ENCODE measurements at regions not wholly inside any gene's neighbourhood (a gene's known extent, or its start where the extent isn't known, plus 50 kb on each side); places are given as distances from the start of the nearest gene placed in this dataset.

- Mint-ChIP-seq H3K27ac (no peak overlapping the region), H3K36me3 (ENCODE audit: low read depth) (no peaks in the 10 kb centered on the region), H3K9me3 (peaks cover 12% of the 10 kb centered on the region), H3K4me3 (no peak overlapping the region), H3K4me1 (no peaks in the 10 kb centered on the region), H3K27me3 (no peaks in the 10 kb centered on the region)
- no peak for DNase-seq
- intact Hi-C loops (cut with micrococcal nuclease), result no loop called here
Measured at GRCh38 chr5:23257656-23258055, 249.8 kb upstream of the PRDM9 start.

GRCh38 chr5:23253621-23254198 is 253.7 kb upstream of the PRDM9 start:
- no peak for DNase-seq
- intact Hi-C loops (cut with micrococcal nuclease), result no loop called here
- Mint-ChIP-seq H3K4me1 (no peaks in the 10 kb centered on the region), H3K36me3 (ENCODE audit: low read depth) (no peaks in the 10 kb centered on the region), H3K27me3 (no peaks in the 10 kb centered on the region), H3K27ac (no peak overlapping the region), H3K9me3 (peaks cover 9% of the 10 kb centered on the region), H3K4me3 (no peak overlapping the region)

GRCh38 chr5:23242891-23243290 is 264.5 kb upstream of the PRDM9 start:
- H3K9me3 Mint-ChIP-seq, result no peaks in the 10 kb centered on the region
- no peaks in the 10 kb centered on the region for H3K36me3 Mint-ChIP-seq (ENCODE audit: low read depth)
- H3K4me1 Mint-ChIP-seq, result no peaks in the 10 kb centered on the region
- H3K27ac Mint-ChIP-seq, result no peak overlapping the region
- no peaks in the 10 kb centered on the region for H3K27me3 Mint-ChIP-seq
- no peak overlapping the region for H3K4me3 Mint-ChIP-seq
- DNase-seq, result no peak
- intact Hi-C loops (cut with micrococcal nuclease), result no loop called here

- Mint-ChIP-seq H3K4me1 (no peaks in the 10 kb centered on the region), H3K27me3 (no peaks in the 10 kb centered on the region)
- intact Hi-C loops (cut with micrococcal nuclease), result no loop called here
Measured at GRCh38 chr5:23235246-23235645, 272.2 kb upstream of the PRDM9 start.

GRCh38 chr5:23234197-23234596 is 273.2 kb upstream of the PRDM9 start:
- no peak overlapping the region for H3K27ac Mint-ChIP-seq
- H3K4me3 Mint-ChIP-seq, result no peak overlapping the region
- peaks cover 3% of the 10 kb centered on the region for H3K9me3 Mint-ChIP-seq
- no peaks in the 10 kb centered on the region for H3K4me1 Mint-ChIP-seq
- no peaks in the 10 kb centered on the region for H3K27me3 Mint-ChIP-seq
- H3K36me3 Mint-ChIP-seq (ENCODE audit: low read depth), result no peaks in the 10 kb centered on the region
- intact Hi-C loops (cut with micrococcal nuclease), result no loop called here
- no peak for DNase-seq

More at GRCh38 chr5:23235246-23235645, 272.2 kb upstream of the PRDM9 start:
- Mint-ChIP-seq H3K27ac (no peak overlapping the region), H3K9me3 (peaks cover 3% of the 10 kb centered on the region), H3K36me3 (ENCODE audit: low read depth) (no peaks in the 10 kb centered on the region), H3K4me3 (no peak overlapping the region)
- no peak for DNase-seq

GRCh38 chr5:23223846-23224245 is 283.6 kb upstream of the PRDM9 start:
- DNase-seq, result no peak
- Mint-ChIP-seq H3K4me1 (no peaks in the 10 kb centered on the region), H3K9me3 (peaks cover 13% of the 10 kb centered on the region)

GRCh38 chr5:23221831-23222230 is 285.6 kb upstream of the PRDM9 start:
- Mint-ChIP-seq H3K27me3 (no peaks in the 10 kb centered on the region), H3K9me3 (peaks cover 13% of the 10 kb centered on the region), H3K36me3 (ENCODE audit: low read depth) (no peaks in the 10 kb centered on the region), H3K4me1 (no peaks in the 10 kb centered on the region), H3K27ac (no peak overlapping the region), H3K4me3 (no peak overlapping the region)
- intact Hi-C loops (cut with micrococcal nuclease), result no loop called here
- DNase-seq, result no peak

More at GRCh38 chr5:23223846-23224245, 283.6 kb upstream of the PRDM9 start:
- Mint-ChIP-seq H3K4me3 (no peak overlapping the region), H3K27ac (no peak overlapping the region), H3K36me3 (ENCODE audit: low read depth) (no peaks in the 10 kb centered on the region), H3K27me3 (no peaks in the 10 kb centered on the region)
- intact Hi-C loops (cut with micrococcal nuclease), result no loop called here

GRCh38 chr5:23217159-23217558 is 290.2 kb upstream of the PRDM9 start:
- Mint-ChIP-seq H3K4me3 (no peak overlapping the region), H3K4me1 (no peaks in the 10 kb centered on the region), H3K27ac (no peak overlapping the region), H3K36me3 (ENCODE audit: low read depth) (no peaks in the 10 kb centered on the region), H3K27me3 (no peaks in the 10 kb centered on the region), H3K9me3 (peaks cover 6% of the 10 kb centered on the region)
- DNase-seq, result no peak
- intact Hi-C loops (cut with micrococcal nuclease), result no loop called here

- H3K36me3 Mint-ChIP-seq (ENCODE audit: low read depth), result no peaks in the 10 kb centered on the region
- H3K27me3 Mint-ChIP-seq, result no peaks in the 10 kb centered on the region
- peaks cover 6% of the 10 kb centered on the region for H3K9me3 Mint-ChIP-seq
- intact Hi-C loops (cut with micrococcal nuclease), result no loop called here
- DNase-seq, result no peak
- no peaks in the 10 kb centered on the region for H3K4me1 Mint-ChIP-seq
- H3K4me3 Mint-ChIP-seq, result no peak overlapping the region
- no peak overlapping the region for H3K27ac Mint-ChIP-seq
Measured at GRCh38 chr5:23216345-23216744, 291.1 kb upstream of the PRDM9 start.

- Mint-ChIP-seq H3K4me3 (no peak overlapping the region), H3K9me3 (no peaks in the 10 kb centered on the region), H3K27ac (no peak overlapping the region), H3K36me3 (ENCODE audit: low read depth) (no peaks in the 10 kb centered on the region), H3K27me3 (no peaks in the 10 kb centered on the region), H3K4me1 (no peaks in the 10 kb centered on the region)
- intact Hi-C loops (cut with micrococcal nuclease), result no loop called here
- peak; percentile 56 for DNase-seq
Measured at GRCh38 chr5:23208959-23209431, 298.4 kb upstream of the PRDM9 start.

GRCh38 chr5:23204111-23204510 is 303.3 kb upstream of the PRDM9 start:
- Mint-ChIP-seq H3K4me1 (no peaks in the 10 kb centered on the region), H3K36me3 (ENCODE audit: low read depth) (no peaks in the 10 kb centered on the region), H3K4me3 (no peak overlapping the region), H3K27ac (no peak overlapping the region), H3K9me3 (peaks cover 5% of the 10 kb centered on the region), H3K27me3 (no peaks in the 10 kb centered on the region)
- no peak for DNase-seq
- intact Hi-C loops (cut with micrococcal nuclease), result no loop called here

- DNase-seq, result no peak
- no peak overlapping the region for H3K27ac Mint-ChIP-seq
- H3K4me3 Mint-ChIP-seq, result no peak overlapping the region
- H3K36me3 Mint-ChIP-seq (ENCODE audit: low read depth), result no peaks in the 10 kb centered on the region
- H3K4me1 Mint-ChIP-seq, result no peaks in the 10 kb centered on the region
- peaks cover 3% of the 10 kb centered on the region for H3K9me3 Mint-ChIP-seq
- intact Hi-C loops (cut with micrococcal nuclease), result no loop called here
- no peaks in the 10 kb centered on the region for H3K27me3 Mint-ChIP-seq
Measured at GRCh38 chr5:23169660-23170416, 316.7 kb upstream of the CDH12 start.

- H3K27ac Mint-ChIP-seq, result no peak overlapping the region
- DNase-seq, result no peak
- H3K36me3 Mint-ChIP-seq (ENCODE audit: low read depth), result no peaks in the 10 kb centered on the region
- H3K4me3 Mint-ChIP-seq, result no peak overlapping the region
- no peaks in the 10 kb centered on the region for H3K4me1 Mint-ChIP-seq
- H3K9me3 Mint-ChIP-seq, result no peaks in the 10 kb centered on the region
- intact Hi-C loops (cut with micrococcal nuclease), result no loop called here
- no peaks in the 10 kb centered on the region for H3K27me3 Mint-ChIP-seq
Measured at GRCh38 chr5:23164971-23165370, 311.8 kb upstream of the CDH12 start.

GRCh38 chr5:23158179-23158578 is 305.0 kb upstream of the CDH12 start:
- Mint-ChIP-seq H3K36me3 (ENCODE audit: low read depth) (no peaks in the 10 kb centered on the region), H3K27ac (no peak overlapping the region), H3K4me3 (no peak overlapping the region), H3K4me1 (no peaks in the 10 kb centered on the region), H3K9me3 (no peaks in the 10 kb centered on the region), H3K27me3 (no peaks in the 10 kb centered on the region)
- intact Hi-C loops (cut with micrococcal nuclease), result no loop called here
- no peak for DNase-seq

- no peak overlapping the region for H3K4me3 Mint-ChIP-seq
- no peak overlapping the region for H3K27ac Mint-ChIP-seq
- no peak for DNase-seq
- intact Hi-C loops (cut with micrococcal nuclease), result no loop called here
- no peaks in the 10 kb centered on the region for H3K4me1 Mint-ChIP-seq
- H3K27me3 Mint-ChIP-seq, result no peaks in the 10 kb centered on the region
- no peaks in the 10 kb centered on the region for H3K36me3 Mint-ChIP-seq (ENCODE audit: low read depth)
- H3K9me3 Mint-ChIP-seq, result no peaks in the 10 kb centered on the region
Measured at GRCh38 chr5:23157716-23158115, 304.6 kb upstream of the CDH12 start.

Measured in activated CD4-positive, alpha-beta T cell treated with anti-CD3 and anti-CD28 coated beads, Interleukin-2, amount 10 ng/mL, durations not matched to agents 24 days and 14 days (primary cell).